ENCODE measurements at regions not wholly inside any gene's neighbourhood (a gene's known extent, or its start where the extent isn't known, plus 50 kb on each side); places are given as distances from the start of the nearest gene placed in this dataset.
"Not testable (repeated sequence)": the region's sequence is repeated elsewhere in the genome, so short reads cannot be mapped to it uniquely, and the experiment has no call there.

DNA sequence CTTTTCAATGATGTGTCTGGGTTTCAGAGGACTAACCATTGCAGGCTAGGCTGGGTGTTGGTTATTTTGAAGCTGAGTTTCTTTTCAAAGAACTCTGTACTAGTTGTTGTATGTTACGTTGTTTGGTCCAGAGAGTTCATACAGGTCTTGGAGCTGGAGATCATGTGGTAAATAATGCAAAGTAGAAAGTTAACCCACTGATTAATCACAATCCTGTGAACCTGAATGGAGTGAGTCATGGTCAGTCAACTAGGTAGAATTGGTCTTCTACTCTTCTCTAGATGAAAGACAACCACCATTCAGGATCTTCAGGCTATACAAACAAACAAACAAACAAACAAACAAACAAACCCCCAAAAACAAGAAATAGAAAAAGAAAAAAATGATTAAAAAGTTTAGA, 388.9 kb upstream of the ACTBL2 start:
- no peak for DNase-seq

DNA sequence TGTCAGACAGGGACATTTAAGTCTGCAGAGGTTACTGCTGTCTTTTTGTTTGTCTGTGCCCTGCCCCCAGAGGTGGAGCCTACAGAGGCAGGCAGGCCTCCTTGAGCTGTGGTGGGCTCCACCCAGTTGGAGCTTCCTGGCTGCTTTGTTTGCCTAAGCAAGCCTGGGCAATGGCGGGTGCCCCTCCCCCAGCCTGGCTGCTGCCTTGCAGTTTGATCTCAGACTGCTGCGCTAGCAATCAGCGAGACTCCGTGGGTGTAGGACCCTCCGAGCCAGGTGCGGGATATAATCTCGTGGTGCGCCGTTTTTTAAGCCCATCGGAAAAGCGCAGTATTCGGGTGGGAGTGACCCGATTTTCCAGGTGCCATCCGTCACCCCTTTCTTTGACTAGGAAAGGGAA, 387.7 kb upstream of the ACTBL2 start:
- DNase-seq, result not testable (repeated sequence)

DNA sequence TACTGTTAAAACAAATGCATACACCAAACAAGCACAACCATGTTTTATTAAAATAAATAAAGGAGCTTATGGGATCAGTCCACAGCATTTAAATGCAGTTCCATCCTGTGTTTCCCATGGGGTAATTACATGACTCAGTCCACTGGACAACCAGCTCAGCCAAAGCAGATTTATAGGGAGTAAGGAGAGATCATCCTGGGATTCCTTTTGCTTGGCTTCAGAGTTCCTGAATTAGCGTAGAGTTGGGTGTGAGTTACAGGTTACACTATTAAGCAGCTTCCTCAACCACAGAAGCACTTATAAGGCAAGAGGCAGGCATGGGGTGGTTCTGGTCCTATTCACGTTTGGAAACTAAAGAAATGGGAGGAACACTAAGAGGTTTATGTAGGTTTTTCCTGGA, 381.1 kb upstream of the ACTBL2 start:
- DNase-seq, result no peak

DNA sequence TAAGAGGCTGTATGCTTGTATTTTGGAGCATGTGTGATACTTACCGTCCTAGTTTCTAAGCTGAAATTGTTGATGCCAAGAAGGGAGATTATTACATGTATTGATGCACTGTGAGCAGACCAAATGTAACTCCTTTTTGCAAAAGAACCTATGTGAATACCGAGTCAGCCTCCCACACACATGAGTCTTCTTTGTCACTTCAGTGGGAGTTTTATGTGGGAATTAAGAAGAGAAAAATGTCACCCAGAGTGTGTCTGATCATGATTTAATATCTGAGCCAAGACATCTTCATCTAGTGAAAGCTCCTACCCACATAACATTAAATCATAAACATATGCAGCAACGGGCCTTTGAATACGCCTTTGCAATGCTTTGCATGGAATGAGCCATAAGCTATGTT, 380.3 kb upstream of the ACTBL2 start:
- no peak for DNase-seq

DNA sequence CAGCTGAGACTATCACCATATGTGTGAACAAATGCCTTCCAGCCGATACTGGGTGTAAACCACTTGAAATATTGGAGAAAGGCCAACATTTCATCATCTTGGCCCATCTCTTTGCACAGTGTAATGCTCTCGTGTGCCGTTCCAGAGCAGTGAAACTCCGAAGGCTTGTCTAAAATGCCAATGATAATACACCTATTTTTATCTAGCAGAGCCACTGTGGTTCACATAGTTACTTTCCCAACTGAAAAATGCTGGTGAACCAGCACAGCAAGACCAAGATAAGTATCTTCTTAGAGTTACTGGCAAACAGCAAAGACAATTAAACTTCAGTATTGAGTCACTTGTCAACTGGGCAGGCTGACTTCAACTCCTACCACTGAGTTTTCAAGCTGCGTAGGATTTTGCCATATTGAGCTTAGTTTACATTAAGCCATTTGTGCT, 379.9 kb upstream of the ACTBL2 start:
- peak in 1 of 5 experiments; percentile 25 for DNase-seq

DNA sequence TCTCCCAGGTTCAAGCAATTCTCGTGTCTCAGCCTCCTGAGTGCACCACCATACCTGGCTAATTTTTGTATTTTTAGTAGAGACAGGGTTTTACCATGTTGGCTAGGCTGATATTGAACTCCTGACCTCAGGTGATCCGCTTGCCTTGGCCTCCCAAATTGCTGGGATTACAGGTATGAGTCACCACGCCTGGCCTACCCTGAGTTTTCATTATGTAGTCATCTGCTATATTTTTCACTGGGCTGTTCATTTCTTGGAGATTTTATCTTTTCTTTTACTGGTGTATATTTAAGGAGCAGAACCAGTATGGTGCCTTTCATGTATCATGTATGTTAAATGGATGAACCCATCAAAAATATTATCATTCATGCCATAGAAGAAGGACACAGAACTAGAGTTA, 377.0 kb upstream of the ACTBL2 start:
- no peak for DNase-seq

DNA sequence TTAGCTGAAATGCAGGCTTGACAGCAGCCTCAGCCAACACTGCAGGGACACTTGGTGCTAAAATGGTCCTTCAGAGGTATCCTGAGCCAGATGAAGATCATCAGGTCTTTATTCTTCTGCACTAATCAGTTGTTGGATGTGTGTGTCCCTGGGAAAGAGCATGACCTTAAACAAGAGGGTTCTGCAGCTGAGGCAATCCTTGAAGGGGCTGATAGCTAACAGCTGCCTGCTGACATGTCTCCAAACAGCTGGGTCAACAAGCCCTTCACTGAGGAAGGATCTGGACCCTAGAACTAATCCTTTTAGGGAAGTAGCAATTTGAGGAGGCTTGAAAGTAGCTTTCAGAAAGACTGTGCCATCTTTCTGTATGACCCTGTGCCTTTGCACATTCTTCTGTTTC, 376.3 kb upstream of the ACTBL2 start:
- DNase-seq, result no peak

DNA sequence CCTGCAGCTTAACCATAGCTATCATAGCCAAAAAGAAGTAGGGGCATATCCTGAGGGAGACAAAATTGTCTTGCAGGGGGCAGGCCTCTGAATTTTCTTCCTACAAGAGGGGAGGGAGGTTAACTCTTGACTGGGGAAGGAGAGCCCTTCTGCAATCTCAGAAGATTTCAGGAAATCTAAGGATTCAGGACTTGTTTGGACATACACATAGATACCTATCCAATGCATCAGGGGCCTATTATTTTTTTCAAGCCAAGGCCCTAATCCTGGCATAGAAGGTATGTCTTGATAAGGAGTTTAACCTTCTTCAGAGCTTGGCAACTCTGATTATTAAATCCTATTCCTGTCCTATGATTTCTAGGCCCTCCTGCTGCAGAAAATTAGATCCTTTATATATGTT, 375.1 kb upstream of the ACTBL2 start:
- no peak for DNase-seq

DNA sequence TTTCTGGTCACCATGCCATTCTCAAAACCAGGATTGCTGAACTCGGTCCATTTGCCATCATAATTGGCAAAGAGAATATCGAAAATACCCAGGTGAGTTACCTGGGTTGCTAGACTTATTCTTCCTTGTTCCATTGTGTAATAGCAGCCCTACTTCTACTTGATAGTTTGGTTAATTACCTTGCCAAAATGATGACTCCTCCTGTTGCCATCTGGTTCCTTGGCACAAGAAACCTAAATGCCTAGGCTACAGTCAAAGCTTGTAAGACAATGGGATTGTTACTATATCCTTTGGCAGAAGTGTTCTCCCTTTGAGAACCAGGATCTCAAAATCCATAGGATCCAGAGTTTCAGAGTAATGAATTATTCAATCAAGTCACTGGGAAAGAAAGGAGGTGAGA, 373.2 kb upstream of the ACTBL2 start:
- no peak for DNase-seq

DNA sequence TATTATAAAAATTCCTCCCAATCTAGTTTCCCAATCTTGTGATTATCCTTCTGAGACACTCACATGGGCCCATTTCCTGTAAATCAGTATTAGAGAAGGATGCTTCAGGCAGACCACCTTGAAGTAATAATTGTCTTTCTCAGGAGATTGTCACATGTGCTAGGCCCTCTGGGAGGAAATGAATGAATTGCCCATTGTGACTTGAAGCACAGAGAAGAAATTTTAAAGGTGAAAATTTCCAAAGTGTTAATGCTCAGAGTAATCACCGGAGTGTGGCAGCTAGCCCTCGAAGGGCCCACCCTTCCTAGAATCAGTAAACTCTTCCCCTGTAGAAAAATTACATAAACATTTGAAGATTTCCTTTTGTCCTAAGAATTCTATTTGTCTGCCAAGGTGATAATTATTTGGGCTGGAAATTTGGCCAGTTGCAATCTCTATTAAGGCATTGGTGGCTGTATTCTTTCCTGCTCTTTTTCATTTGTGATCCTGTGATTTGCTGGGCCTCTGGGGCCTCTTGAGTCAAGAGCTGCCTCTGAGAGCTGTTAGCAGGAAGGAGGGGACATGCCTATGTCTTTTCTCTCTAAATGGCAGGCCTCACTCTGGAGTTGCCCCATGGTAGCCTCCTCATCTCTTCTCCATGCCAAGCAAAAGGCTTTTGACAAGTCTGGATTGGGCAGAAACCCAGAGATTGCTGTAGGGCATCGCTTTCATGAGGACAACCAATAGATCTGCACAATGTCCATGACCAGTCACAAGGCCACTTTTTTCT, 371.5 kb upstream of the ACTBL2 start:
- no peak for DNase-seq

DNA sequence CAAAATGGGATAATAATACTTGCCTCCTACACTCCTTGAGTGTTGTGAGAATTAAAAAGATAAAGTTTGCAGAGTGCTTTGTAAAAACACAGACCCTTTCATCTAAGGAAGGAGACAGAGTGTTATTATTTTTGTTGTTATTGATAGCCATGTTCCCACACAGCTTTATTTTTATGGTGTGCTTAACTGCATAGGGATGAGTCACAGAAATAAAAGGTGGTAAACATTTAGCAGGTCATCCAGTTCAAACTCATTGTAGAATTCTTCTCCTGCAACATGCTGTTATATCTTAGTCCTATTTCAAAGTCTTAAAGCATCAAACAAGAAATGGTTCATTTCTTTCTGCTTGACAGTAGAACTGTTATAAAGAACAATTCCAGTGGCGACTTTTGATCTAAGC, 367.5 kb upstream of the ACTBL2 start:
- DNase-seq, result no peak

DNA sequence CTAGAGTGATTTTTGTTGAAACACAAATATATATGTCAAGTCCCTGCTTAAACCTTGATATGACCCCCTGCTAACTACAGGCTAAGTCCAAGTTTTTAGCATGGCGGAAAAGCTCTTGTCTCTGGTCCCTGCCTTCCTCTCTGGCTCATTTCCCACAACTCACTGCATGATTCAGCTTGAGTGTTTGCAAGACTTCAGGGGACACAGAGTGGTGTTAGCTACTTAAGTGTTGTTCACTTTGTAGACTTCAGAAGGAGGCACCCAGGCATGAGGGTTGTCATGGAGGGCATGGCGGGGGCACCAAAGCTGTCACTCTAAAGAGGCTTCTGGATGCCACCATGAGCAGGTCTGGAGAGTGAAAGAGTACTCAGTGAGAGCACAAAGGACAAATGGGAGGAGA, 362.4 kb upstream of the ACTBL2 start:
- no peak for DNase-seq

DNA sequence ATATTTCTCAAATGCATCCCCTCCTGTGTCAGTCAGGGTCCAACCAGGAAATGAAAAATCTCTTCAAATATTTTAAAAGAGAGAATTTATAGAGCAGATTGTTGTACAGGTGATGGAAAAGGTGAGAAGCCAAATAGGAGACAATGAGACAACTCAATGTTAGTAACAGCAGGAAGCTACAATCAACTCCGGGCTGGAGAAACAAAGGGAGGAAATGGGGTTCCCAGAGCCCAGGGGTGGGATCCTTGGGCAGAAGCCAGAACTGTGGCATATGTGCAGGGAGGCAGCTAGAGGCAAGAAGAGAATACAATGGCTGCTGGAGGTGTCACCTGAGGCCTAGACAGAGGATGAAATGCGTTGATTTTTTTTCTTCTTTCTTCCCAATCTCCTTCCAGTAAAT, 361.8 kb upstream of the ACTBL2 start:
- no peak for DNase-seq

DNA sequence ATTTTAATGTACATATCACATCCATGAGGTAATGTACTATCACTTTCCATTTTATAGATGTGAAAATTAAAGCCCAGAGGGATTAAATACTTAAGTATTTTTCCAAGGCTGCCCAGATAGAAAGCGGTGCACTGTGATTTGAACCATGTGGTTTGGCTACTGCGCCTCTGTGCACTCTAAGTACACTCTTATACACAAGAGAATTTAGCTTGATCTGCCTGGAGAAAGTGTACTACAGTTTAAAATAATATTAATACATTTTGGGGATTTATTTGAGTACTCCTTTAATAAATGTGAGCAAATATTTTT, 360.4 kb upstream of the ACTBL2 start:
- no peak for DNase-seq

DNA sequence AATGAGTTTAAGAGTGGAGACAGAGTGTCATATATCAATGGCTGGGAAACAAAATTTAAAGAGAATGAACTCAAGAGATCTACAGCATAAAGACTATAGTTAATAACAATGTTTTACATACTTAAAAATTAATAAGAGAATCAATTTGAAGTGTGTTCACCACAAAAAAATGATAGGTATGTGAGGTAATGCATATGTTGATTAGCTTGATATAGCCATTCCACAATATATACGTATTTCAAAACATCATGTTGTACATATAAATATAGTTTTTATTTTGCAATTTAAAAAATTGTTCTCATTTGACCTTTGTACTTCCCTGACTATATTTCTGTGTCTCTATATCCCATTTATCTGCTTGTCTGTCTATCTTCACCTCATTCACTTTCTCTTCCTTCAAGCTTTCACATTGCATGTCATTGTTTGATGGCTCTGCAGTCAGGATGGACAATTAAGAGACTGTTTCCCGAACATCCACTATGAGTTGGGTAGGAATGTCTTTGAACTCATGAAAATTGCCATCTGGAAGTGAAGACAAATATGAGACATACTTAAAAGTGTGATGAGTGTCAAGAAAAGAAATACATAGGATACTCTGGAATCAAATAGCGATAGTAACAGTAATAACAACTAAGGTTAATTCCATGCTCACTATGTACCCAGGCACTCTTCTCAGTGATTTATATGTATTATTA, 359.9 kb upstream of the ACTBL2 start:
- DNase-seq, result no peak

DNA sequence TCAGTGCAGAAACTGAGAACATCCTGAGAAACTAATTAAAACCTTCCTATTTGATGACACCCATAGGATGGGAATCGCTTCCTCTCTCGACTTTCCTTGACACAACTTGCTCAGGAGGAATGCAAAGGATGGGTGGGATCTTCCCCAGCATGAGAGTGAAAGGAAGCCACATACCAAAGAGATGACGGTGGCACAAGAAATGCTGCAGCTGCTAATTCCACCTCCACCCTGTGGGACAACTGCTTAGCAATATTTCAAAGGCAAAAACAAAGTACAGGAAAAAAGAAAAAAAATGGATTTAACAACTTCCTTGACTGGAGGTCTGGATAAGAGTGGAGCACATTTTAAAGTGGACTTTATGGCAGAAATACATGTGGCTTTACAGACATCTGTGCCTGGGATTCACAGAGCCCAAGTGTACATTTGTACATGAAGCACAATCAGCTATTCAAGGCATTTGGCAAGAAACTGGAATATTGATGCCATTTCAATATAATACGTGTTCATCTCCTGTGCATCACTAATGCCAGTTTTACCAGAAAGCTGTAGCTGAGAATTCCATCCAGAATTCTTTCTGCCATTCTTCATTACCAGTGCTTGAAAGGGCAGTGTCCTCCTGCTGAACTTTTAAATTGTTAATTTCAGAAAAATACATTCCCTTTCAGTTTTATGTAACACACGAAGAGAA, 359.2 kb upstream of the ACTBL2 start:
- no peak for DNase-seq

DNA sequence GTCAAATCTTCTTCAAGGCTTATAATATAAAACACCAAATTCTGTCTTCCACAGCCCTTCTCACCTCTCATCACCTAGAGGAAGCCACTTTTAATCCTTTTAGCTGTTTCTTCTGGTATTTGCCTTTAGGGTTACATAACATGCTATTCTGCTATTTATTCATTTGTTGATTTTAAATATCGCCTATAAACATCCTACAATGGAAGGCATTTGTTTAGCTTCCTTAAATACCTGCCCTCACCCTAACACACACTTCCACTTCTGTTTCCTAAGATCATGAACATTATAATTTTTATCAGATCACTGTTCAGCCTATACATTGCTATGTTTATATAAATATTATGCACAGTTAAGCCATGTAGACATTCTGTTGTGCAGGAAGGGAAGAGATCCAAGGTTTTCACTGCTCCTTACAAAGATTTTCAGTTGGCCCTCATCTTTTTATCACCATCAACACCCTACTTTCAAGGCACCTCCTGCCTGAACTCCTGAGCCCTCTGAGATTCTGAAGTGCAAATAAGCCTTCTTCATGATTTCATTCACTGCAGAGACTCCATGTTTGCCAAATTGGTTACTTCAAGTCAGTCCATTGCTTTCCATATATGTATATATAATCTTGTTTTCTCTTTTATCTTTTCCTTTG, 356.9 kb upstream of the ACTBL2 start:
- no peak for DNase-seq

DNA sequence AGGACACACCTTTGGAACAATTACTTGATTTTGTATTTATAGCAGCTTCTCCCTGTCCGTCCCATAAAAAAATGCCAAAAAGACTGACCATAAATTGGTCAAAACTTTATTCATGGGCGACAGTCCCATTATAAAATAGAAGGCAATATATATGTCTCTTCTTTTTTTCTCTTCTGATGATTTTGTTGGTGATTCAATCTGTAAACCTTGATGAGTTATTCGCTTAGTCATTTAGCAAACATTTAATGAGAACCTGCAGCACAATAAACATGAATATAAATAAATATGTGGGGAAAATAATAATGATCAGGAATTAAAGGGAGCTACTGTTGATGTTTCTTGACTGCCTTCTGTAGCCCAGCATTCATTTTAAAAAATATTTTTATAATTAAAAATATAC, 356.4 kb upstream of the ACTBL2 start:
- no peak for DNase-seq

DNA sequence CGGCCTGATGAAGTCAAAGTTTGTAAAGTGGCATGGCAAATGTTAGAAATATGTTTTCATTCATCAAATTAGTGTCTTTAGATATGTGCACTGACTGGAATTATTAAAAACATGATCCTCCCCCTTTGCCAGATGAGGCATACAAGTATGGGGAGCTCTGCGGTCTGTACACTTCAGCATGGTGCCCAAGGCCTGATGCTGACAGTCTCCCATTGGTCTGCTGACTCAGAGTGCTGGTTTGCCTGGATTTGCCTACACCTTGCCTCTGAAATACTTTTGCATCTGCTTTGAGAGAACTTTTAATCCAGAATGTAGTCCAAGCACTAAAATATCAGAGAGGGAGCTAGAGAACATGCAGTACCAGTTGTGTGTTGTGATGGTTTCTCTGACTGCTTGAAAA, 354.3 kb upstream of the ACTBL2 start:
- DNase-seq, result no peak

DNA sequence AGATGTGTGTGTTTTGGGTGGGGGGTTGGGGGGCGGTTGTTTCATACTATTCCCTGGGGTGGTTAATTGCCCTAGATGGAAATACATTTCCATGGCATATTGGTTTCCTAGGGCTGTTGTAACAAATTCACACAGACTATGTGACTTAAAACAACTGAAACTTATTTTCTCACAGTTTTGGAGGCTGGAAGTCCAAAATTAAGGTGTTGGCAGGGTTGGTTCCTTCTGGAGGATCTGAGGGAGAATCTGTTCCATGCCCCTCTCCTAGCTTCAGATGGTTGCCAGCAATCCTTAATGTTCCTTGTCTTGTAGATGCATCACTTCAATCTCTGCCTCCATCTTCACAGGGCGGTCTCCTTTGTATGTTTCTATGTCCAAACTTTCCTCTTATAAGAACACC, 353.7 kb upstream of the ACTBL2 start:
- no peak for DNase-seq

DNA sequence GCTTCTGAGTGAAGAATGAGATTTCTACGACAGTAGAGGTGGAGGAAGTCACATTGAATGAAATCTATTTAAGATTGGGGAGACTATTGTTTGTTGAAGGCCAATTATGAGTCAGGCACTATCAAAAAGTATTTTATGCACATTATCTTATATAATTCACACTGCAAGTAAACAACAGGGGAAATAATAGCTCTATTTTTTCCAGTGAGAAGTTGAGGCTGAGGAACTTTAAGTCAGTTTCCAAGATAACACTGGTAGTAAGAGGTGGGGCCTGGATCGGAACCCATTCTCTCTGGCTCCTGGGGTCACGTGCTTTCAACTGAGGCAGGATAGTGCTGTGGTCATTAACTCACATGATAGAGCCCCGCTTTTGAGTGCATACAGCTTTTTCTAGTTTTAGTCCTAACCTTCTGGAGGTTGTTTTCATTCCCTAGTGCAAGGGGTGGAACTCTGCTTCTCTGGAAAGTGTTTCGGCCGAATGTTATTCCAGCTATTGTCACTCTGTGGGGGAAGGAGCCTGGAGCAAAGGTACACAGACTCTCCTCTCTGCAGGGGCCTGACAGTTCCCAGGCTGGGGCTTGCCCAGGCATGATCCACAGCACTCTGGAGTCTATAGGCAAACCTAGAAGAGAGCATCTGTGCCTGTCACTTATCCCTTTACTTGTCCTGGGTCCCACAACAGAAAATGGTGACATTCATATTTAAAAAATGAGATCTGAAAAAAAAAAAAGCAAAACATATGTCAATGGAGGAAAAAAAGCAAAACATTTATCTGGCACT, 352.4 kb upstream of the ACTBL2 start:
- no peak for DNase-seq

DNA sequence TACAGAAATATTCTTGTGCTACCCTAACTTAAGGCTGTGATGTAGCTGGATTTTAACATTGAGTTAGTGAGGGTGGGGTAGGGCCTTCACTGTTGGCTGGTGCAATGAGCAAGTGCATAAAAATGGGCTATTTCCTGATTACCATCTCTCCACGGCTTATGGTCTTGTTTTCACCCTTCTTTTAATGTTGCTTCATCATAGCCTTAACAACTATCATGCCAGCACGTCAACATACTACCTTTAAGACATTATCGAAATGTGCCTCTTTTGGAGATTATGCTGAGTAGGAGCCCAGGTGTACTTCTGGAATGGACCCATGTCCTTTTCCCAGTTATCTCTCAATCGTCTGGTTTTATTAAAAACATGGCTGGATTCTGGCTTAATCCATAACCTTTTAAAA, 350.9 kb upstream of the ACTBL2 start:
- no peak for DNase-seq

DNA sequence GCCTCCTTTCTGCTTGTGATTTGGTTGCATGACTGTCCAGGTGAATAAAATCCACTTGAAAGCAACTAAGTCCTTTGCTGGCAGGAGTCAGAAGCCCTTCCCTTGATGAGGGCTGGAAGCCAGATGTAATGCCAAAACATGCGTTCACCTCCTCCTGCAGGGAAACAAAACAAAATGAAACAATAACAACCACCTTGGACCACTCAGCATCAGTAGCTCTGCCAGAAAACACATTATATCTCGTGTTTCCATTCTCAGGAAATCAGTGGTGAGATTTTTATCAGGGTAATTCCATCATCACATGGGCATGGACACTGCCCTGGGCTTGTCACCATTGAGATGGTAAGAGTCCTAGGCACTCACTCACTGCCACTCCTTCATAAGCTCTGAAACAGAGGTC, 350.3 kb upstream of the ACTBL2 start:
- no peak for DNase-seq
